ENCODE measurements at regions not wholly inside any gene's neighbourhood (a gene's known extent, or its start where the extent isn't known, plus 50 kb on each side); places are given as distances from the start of the nearest gene placed in this dataset.

- TF ChIP-seq, protein P1, sequence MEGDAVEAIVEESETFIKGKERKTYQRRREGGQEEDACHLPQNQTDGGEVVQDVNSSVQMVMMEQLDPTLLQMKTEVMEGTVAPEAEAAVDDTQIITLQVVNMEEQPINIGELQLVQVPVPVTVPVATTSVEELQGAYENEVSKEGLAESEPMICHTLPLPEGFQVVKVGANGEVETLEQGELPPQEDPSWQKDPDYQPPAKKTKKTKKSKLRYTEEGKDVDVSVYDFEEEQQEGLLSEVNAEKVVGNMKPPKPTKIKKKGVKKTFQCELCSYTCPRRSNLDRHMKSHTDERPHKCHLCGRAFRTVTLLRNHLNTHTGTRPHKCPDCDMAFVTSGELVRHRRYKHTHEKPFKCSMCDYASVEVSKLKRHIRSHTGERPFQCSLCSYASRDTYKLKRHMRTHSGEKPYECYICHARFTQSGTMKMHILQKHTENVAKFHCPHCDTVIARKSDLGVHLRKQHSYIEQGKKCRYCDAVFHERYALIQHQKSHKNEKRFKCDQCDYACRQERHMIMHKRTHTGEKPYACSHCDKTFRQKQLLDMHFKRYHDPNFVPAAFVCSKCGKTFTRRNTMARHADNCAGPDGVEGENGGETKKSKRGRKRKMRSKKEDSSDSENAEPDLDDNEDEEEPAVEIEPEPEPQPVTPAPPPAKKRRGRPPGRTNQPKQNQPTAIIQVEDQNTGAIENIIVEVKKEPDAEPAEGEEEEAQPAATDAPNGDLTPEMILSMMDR (IDR thresholded peaks at IDR 0.05), result no peak
- TF ChIP-seq POLR2A (IDR thresholded peaks at IDR 0.05) (no peak), POLR2AphosphoS5 (IDR thresholded peaks at IDR 0.05; ENCODE audit: insufficient read depth in 1 of 2, low read depth in 1 of 2) (no peak)
These were observed 329.9 kb upstream of the SLCO3A1 start for GRCh38 chr15:91523596-91523995.
